GM12878 (cell line): ENCODE measurements at regions not wholly inside any gene's neighbourhood (a gene's known extent, or its start where the extent isn't known, plus 50 kb on each side); places are given as distances from the start of the nearest gene placed in this dataset.

Experiments used
- ATAC-seq: fragments of 200-7000 bp; cut with Tn5 transposase; 3 replicates; pipeline ENCODE4 v1.9.1; 2020; ENCODE audit warnings: mild to moderate bottlenecking, moderate library complexity
- BruUV-seq: library from RNA; stranded (reverse); fragments of 400-500 nt; replicated peaks from 2 replicates; lab custom pipeline; 2021; lab: Mats Ljungman, UMichigan
- CTCF ChIA-PET: fragments of 300-600 bp; sonication (Branson Sonifier 250); formaldehyde crosslinking; extraction: SDS; loops from one replicate; lab custom pipeline; 2021; ENCODE audit warnings: inconsistent platforms; lab: Yijun Ruan, JAX
- POLR2A ChIA-PET: fragments of 350-600 bp; formaldehyde crosslinking; extraction: SDS; loops from one replicate; lab custom pipeline; 2021; ENCODE audit warnings: inconsistent platforms; lab: Charles Lee
- RAD21 ChIA-PET: fragments of 300-600 bp; sonication (Branson Sonifier 250); formaldehyde crosslinking; loops from one replicate; lab custom pipeline; 2023; ENCODE audit warnings: antibody characterized with exemption; ENCODE audit not compliant: unreplicated experiment; lab: Charles Lee
- SMC1A ChIA-PET: fragments of 300-600 bp; sonication (Branson Sonifier 250); formaldehyde crosslinking; loops from one replicate; lab custom pipeline; 2023; ENCODE audit not compliant: unreplicated experiment, uncharacterized antibody; lab: Charles Lee
- DNase-seq: peaks from one replicate; pipeline ENCODE4 v3.0.0-alpha.2; 2011; ENCODE audit warnings: low read depth, low spot score
- FAIRE-seq: peaks from 3 replicates; lab custom pipeline; 2011; peaks lifted over from hg19 to GRCh38; lab: Jason Lieb, UNC
- H2AFZ ChIP-seq: 2 replicates; pipeline ENCODE4 v1.6.0; 2011; ENCODE audit warnings: low read depth, low read length, control low read depth; ENCODE audit not compliant: control insufficient read depth
- H3K27ac ChIP-seq: 2 replicates; pipeline ENCODE4 v1.5.1; 2011; ENCODE audit warnings: control low read depth; ENCODE audit not compliant: control insufficient read depth, insufficient read depth
- H3K27me3 ChIP-seq, 2 experiments: replicated peaks in 1 of 2; 2 replicates each; pipeline versions ENCODE4 v1.6.0 to v1.6.1; 2011; ENCODE audit warnings: low read length in 1 of 2; ENCODE audit not compliant: control insufficient read depth in 2 of 2, insufficient read depth in 2 of 2
- H3K36me3 ChIP-seq, 2 experiments: 2 replicates each; pipeline ENCODE4 v1.5.1; 2011; ENCODE audit warnings: low read length in 1 of 2; ENCODE audit not compliant: control insufficient read depth in 2 of 2, insufficient read depth in 2 of 2
- H3K4me1 ChIP-seq: 2 replicates; pipeline ENCODE4 v1.6.1; 2011; ENCODE audit warnings: mild to moderate bottlenecking, low read length, moderate library complexity, mixed read lengths; ENCODE audit not compliant: control insufficient read depth, insufficient read depth
- H3K4me2 ChIP-seq: 2 replicates; pipeline ENCODE4 v1.6.0; 2011; ENCODE audit warnings: control low read depth; ENCODE audit not compliant: control insufficient read depth, insufficient read depth
- H3K4me3 ChIP-seq: fragments of 200-600 bp; sonication (generic); 2 replicates; pipeline ENCODE4 v1.5.1; 2016
- H3K79me2 ChIP-seq: 2 replicates; pipeline ENCODE4 v1.6.0; 2011; ENCODE audit warnings: low read length; ENCODE audit not compliant: control insufficient read depth, insufficient read depth
- H3K9ac ChIP-seq: 2 replicates; pipeline ENCODE4 v1.8.0; 2011; ENCODE audit warnings: low read length, control low read depth, mixed read lengths; ENCODE audit not compliant: control insufficient read depth, insufficient read depth
- H3K9me3 ChIP-seq: replicated peaks from 3 replicates; pipeline ENCODE4 v1.5.1; 2011; ENCODE audit warnings: mild to moderate bottlenecking, low read length; ENCODE audit not compliant: control insufficient read depth, insufficient read depth
- H4K20me1 ChIP-seq: 2 replicates; pipeline ENCODE4 v1.6.0; 2011; ENCODE audit not compliant: control insufficient read depth, insufficient read depth
- CHD4 ChIP-seq: fragments of 200-600 bp; sonication (generic); IDR thresholded peaks from 2 replicates; pipeline ENCODE4 v1.6.1; 2016; ENCODE audit warnings: mild to moderate bottlenecking
- CREM ChIP-seq: IDR thresholded peaks from 2 replicates; pipeline ENCODE4 v1.6.1; 2014; ENCODE audit warnings: antibody characterized with exemption, low read depth
- EP300 ChIP-seq, 2 experiments: fragments of 150-350 bp in 1 of 2; IDR thresholded peaks; 2 replicates each; pipeline ENCODE4 v1.6.1; 2011 to 2012; ENCODE audit warnings: low read depth in 2 of 2, low read length in 2 of 2, borderline replicate concordance in 1 of 2, improper control_type of control experiment in 1 of 2, inconsistent platforms in 1 of 2; ENCODE audit not compliant: control insufficient read depth in 1 of 2
- GABPA ChIP-seq: IDR thresholded peaks from 2 replicates; pipeline ENCODE4 v1.6.1; 2014; ENCODE audit warnings: antibody characterized with exemption, low read depth, mild to moderate bottlenecking, inconsistent platforms
- IKZF1 ChIP-seq: fragments of 450-650 bp; conservative IDR thresholded peaks from 2 replicates; pipeline ENCODE4 v1.6.1; 2017; ENCODE audit warnings: antibody characterized with exemption, mild to moderate bottlenecking
- MTA3 ChIP-seq: IDR thresholded peaks from 2 replicates; pipeline ENCODE4 v1.6.1; 2012; ENCODE audit warnings: low read length, inconsistent platforms, borderline replicate concordance
- RUNX3 ChIP-seq: IDR thresholded peaks from 2 replicates; pipeline ENCODE4 v1.6.1; 2012; ENCODE audit warnings: low read length, inconsistent platforms
- SKIL ChIP-seq: fragments of 450-650 bp; IDR thresholded peaks from 2 replicates; pipeline ENCODE4 v1.6.1; 2017; ENCODE audit warnings: mild to moderate bottlenecking, low read depth, inconsistent platforms; ENCODE audit not compliant: poor library complexity, severe bottlenecking
- SREBF2 ChIP-seq: IDR thresholded peaks from 2 replicates; pipeline ENCODE4 v1.6.1; 2012; ENCODE audit warnings: mild to moderate bottlenecking, low read length
- TCF12 ChIP-seq: IDR thresholded peaks from 2 replicates; pipeline ENCODE4 v1.6.1; 2011; ENCODE audit warnings: low read depth, mild to moderate bottlenecking, low read length
- TCF3 ChIP-seq: IDR thresholded peaks from 2 replicates; pipeline ENCODE4 v1.6.1; 2012; ENCODE audit warnings: low read depth, mild to moderate bottlenecking, low read length, borderline replicate concordance; ENCODE audit not compliant: insufficient read depth
- YBX1 ChIP-seq: fragments of 450-650 bp; IDR thresholded peaks from 2 replicates; pipeline ENCODE4 v1.6.1; 2016; ENCODE audit warnings: antibody characterized with exemption
- ZNF622 ChIP-seq: fragments of 450-650 bp; IDR thresholded peaks from 2 replicates; pipeline ENCODE4 v1.6.1; 2017; ENCODE audit warnings: mild to moderate bottlenecking, inconsistent platforms
- in situ Hi-C: fragments of 300-500 bp; cut with MboI; formaldehyde crosslinking; loops from 9 replicates; pipeline ENCODE4 v1.14.3; 2018; ENCODE audit warnings: mixed read lengths
- intact Hi-C: fragments of 100-400 bp; cut with micrococcal nuclease; formaldehyde crosslinking; loops from one replicate; pipeline ENCODE4 v1.14.2; 2022; ENCODE audit not compliant: unreplicated experiment
- TF ChIP-seq, protein P1 (sequence below): IDR thresholded peaks from 2 replicates; pipeline ENCODE4 v1.6.1; 2011; ENCODE audit warnings: low read depth, mild to moderate bottlenecking, low read length, moderate library complexity, borderline replicate concordance; ENCODE audit errors: extremely low read depth
- TF ChIP-seq, protein P2 (sequence below): fragments of 450-650 bp; IDR thresholded peaks from 2 replicates; pipeline ENCODE4 v1.6.1; 2017; ENCODE audit warnings: mild to moderate bottlenecking, moderate library complexity

DNA sequence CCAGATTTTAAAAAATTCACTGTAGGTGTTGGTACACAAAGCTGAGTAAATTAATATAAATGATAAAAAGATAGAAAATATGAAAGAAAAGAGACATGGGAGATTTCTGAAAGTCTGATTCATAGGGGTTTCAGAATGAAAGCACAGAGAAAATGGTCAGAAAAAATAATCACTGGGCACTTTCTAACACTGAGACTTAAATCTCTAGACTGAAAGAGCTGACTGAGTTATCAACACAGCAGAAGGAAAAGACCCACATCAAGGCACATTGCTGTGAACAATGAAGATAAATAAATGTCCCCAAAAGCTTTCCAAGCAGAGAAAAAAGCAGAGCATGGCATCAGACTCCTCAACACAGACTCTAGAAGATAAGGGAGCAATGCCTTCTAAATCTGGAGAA lies 277.2 kb downstream of the BCL2 start:
- Histone ChIP-seq H2AFZ (no peak overlapping the region; the same call in 1 of the 2 replicates), H3K4me3 (no peak overlapping the region), H3K9me3 (peaks cover 14% of the 10 kb centered on the region), H3K79me2 (no peaks in the 10 kb centered on the region), H3K9ac (no peak overlapping the region), H3K27ac (peak overlapping the region; percentile 84), H3K4me1 (peaks cover 36% of the 10 kb centered on the region), H3K4me2 (no peak overlapping the region), H3K36me3 (no peaks in the 10 kb centered on the region), H3K27me3 (no peaks in the 10 kb centered on the region), H4K20me1 (no peaks in the 10 kb centered on the region)
- in situ Hi-C loops (no loop called here), intact Hi-C loops (no loop called here)
- no peak for ATAC-seq
- no TSS peak for BruUV-seq
- DNase-seq = no peak
- ChIA-PET SMC1A (interaction anchor here (0.7 to 3.7 kb wide), 10 partner anchors 9 to 108 kb away, joined by 3 to 25 read pairs (median 4); no protein-coding TSS in a partner anchor), RAD21 (interaction anchor here (1.0 to 1.5 kb wide), 4 partner anchors 17 to 101 kb away, joined by 3 to 7 read pairs (median 4); no protein-coding TSS in a partner anchor), CTCF (interaction anchor here (0.7 to 1.4 kb wide), 5 partner anchors 16 to 298 kb away, joined by 3 to 4 read pairs (median 3); no protein-coding TSS in a partner anchor), POLR2A (interaction anchor here (1.2 to 1.4 kb wide), 3 partner anchors 10 to 54 kb away, joined by 3 to 7 read pairs (median 6); no protein-coding TSS in a partner anchor)
- TF ChIP-seq CREM (no peak), EP300 (IDR thresholded peaks at IDR 0.05; ENCODE audit: borderline replicate concordance in 1 of 2, control insufficient read depth in 1 of 2, low read depth in 2 of 2, low read length in 2 of 2) (no peak), GABPA (no peak), SREBF2 (no peak), SKIL (no peak), TCF3 (no peak), YBX1 (no peak), ZNF622 (no peak), TCF12 (no peak), MTA3 (no peak), CHD4 (no peak), RUNX3 (no peak), IKZF1 (no peak)
- TF ChIP-seq, protein P1, sequence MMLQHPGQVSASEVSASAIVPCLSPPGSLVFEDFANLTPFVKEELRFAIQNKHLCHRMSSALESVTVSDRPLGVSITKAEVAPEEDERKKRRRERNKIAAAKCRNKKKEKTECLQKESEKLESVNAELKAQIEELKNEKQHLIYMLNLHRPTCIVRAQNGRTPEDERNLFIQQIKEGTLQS = no peak
- TF ChIP-seq, protein P2, sequence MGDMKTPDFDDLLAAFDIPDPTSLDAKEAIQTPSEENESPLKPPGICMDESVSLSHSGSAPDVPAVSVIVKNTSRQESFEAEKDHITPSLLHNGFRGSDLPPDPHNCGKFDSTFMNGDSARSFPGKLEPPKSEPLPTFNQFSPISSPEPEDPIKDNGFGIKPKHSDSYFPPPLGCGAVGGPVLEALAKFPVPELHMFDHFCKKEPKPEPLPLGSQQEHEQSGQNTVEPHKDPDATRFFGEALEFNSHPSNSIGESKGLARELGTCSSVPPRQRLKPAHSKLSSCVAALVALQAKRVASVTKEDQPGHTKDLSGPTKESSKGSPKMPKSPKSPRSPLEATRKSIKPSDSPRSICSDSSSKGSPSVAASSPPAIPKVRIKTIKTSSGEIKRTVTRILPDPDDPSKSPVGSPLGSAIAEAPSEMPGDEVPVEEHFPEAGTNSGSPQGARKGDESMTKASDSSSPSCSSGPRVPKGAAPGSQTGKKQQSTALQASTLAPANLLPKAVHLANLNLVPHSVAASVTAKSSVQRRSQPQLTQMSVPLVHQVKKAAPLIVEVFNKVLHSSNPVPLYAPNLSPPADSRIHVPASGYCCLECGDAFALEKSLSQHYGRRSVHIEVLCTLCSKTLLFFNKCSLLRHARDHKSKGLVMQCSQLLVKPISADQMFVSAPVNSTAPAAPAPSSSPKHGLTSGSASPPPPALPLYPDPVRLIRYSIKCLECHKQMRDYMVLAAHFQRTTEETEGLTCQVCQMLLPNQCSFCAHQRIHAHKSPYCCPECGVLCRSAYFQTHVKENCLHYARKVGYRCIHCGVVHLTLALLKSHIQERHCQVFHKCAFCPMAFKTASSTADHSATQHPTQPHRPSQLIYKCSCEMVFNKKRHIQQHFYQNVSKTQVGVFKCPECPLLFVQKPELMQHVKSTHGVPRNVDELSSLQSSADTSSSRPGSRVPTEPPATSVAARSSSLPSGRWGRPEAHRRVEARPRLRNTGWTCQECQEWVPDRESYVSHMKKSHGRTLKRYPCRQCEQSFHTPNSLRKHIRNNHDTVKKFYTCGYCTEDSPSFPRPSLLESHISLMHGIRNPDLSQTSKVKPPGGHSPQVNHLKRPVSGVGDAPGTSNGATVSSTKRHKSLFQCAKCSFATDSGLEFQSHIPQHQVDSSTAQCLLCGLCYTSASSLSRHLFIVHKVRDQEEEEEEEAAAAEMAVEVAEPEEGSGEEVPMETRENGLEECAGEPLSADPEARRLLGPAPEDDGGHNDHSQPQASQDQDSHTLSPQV = no peak
- FAIRE-seq = no peak
